H9 (cell line): ENCODE measurements at regions not wholly inside any gene's neighbourhood (a gene's known extent, or its start where the extent isn't known, plus 50 kb on each side); places are given as distances from the start of the nearest gene placed in this dataset.

Experiments
- DNase-seq: peaks from one replicate; pipeline ENCODE4 v3.0.0-alpha.2; 2017
- H2AFZ ChIP-seq: one replicate; pipeline ENCODE4 v1.6.1; 2013; ENCODE audit warnings: mild to moderate bottlenecking, low read length, control low read depth, moderate library complexity
- H2AK5ac ChIP-seq: 2 replicates; pipeline ENCODE4 v1.6.1; 2013; ENCODE audit warnings: low read length, control low read depth, mixed read lengths; ENCODE audit not compliant: insufficient read length
- H2BK120ac ChIP-seq: one replicate; pipeline ENCODE4 v1.6.1; 2013; ENCODE audit warnings: low read depth, mild to moderate bottlenecking, low read length, control low read depth, inconsistent platforms; ENCODE audit not compliant: poor library complexity, severe bottlenecking
- H2BK12ac ChIP-seq: 2 replicates; pipeline ENCODE4 v1.6.1; 2013; ENCODE audit warnings: low read length, control low read depth, mixed read lengths, low read depth; ENCODE audit not compliant: insufficient read length
- H2BK15ac ChIP-seq: 2 replicates; pipeline ENCODE4 v1.6.1; 2013; ENCODE audit warnings: low read depth, low read length, control low read depth
- H2BK20ac ChIP-seq: one replicate; pipeline ENCODE4 v1.6.1; 2013; ENCODE audit warnings: low read depth, mild to moderate bottlenecking, low read length, control low read depth, inconsistent platforms; ENCODE audit not compliant: poor library complexity, severe bottlenecking
- H2BK5ac ChIP-seq: 2 replicates; pipeline ENCODE4 v1.6.1; 2013; ENCODE audit warnings: low read length, control low read depth, mixed read lengths; ENCODE audit not compliant: insufficient read length
- H3K14ac ChIP-seq: 2 replicates; pipeline ENCODE4 v1.6.1; 2013; ENCODE audit warnings: low read length, control low read depth; ENCODE audit not compliant: insufficient read depth
- H3K18ac ChIP-seq: 2 replicates; pipeline ENCODE4 v1.6.1; 2013; ENCODE audit warnings: low read depth, mild to moderate bottlenecking, mixed read lengths, low read length, control low read depth; ENCODE audit not compliant: insufficient read length
- H3K23ac ChIP-seq: 2 replicates; pipeline ENCODE4 v1.6.1; 2013; ENCODE audit warnings: low read length, control low read depth, mixed read lengths, low read depth; ENCODE audit not compliant: insufficient read length
- H3K23me2 ChIP-seq: 2 replicates; pipeline ENCODE4 v1.6.1; 2013; ENCODE audit warnings: low read depth, mild to moderate bottlenecking, mixed read lengths, low read length, control low read depth; ENCODE audit not compliant: insufficient read length, poor library complexity, severe bottlenecking
- H3K27ac ChIP-seq: 2 replicates; pipeline ENCODE4 v1.5.1; 2013; ENCODE audit warnings: low read length, control low read depth, mixed read lengths, low read depth; ENCODE audit not compliant: insufficient read length
- H3K27me3 ChIP-seq: 2 replicates; pipeline ENCODE4 v1.6.1; 2013; ENCODE audit warnings: low read length, control low read depth, inconsistent platforms; ENCODE audit not compliant: insufficient read depth
- H3K4ac ChIP-seq: 2 replicates; pipeline ENCODE4 v1.6.1; 2013; ENCODE audit warnings: low read depth, mild to moderate bottlenecking, control low read depth, inconsistent platforms, low read length, moderate library complexity
- H3K4me1 ChIP-seq: 2 replicates; pipeline ENCODE4 v1.6.1; 2013; ENCODE audit warnings: low read length, control low read depth, inconsistent platforms; ENCODE audit not compliant: insufficient read depth
- H3K4me2 ChIP-seq: 2 replicates; pipeline ENCODE4 v1.6.1; 2013; ENCODE audit warnings: low read length, control low read depth, mixed read lengths; ENCODE audit not compliant: insufficient read length, insufficient read depth
- H3K56ac ChIP-seq: 2 replicates; pipeline ENCODE4 v1.6.1; 2013; ENCODE audit warnings: low read depth, mild to moderate bottlenecking, mixed read lengths, low read length, control low read depth; ENCODE audit not compliant: insufficient read length
- H3K79me1 ChIP-seq: 2 replicates; pipeline ENCODE4 v1.6.1; 2013; ENCODE audit warnings: low read depth, mild to moderate bottlenecking, moderate library complexity, low read length, control low read depth, inconsistent platforms; ENCODE audit not compliant: insufficient read depth, poor library complexity, severe bottlenecking
- H3K79me2 ChIP-seq: 2 replicates; pipeline ENCODE4 v1.6.1; 2013; ENCODE audit warnings: low read length, control low read depth, inconsistent platforms; ENCODE audit not compliant: insufficient read depth
- H3K9ac ChIP-seq: 2 replicates; pipeline ENCODE4 v1.6.1; 2013; ENCODE audit warnings: low read length, control low read depth, mixed read lengths; ENCODE audit not compliant: insufficient read length; ENCODE audit errors: extremely low read depth
- H3K9me3 ChIP-seq: one replicate; pipeline ENCODE4 v1.6.1; 2013; ENCODE audit warnings: low read depth, low read length, inconsistent platforms; ENCODE audit not compliant: control insufficient read depth
- H3T11ph ChIP-seq: one replicate; pipeline ENCODE4 v1.6.1; 2013; ENCODE audit warnings: mild to moderate bottlenecking, low read length, control low read depth, inconsistent platforms
- H4K20me1 ChIP-seq: one replicate; pipeline ENCODE4 v1.6.1; 2013; ENCODE audit not compliant: control insufficient read depth, insufficient read length, insufficient read depth
- H4K5ac ChIP-seq: 2 replicates; pipeline ENCODE4 v1.6.1; 2013; ENCODE audit warnings: low read depth, mild to moderate bottlenecking, mixed read lengths, low read length, control low read depth; ENCODE audit not compliant: insufficient read length
- H4K8ac ChIP-seq: replicated peaks from 2 replicates; pipeline ENCODE4 v1.6.1; 2013; ENCODE audit warnings: low read length, control low read depth, mixed read lengths, low read depth; ENCODE audit not compliant: insufficient read length
- H4K91ac ChIP-seq: 2 replicates; pipeline ENCODE4 v1.6.1; 2013; ENCODE audit warnings: low read depth, mild to moderate bottlenecking, moderate library complexity, mixed read lengths, low read length, control low read depth; ENCODE audit not compliant: insufficient read length
- H3K27ac Mint-ChIP-seq, 3 experiments: 2 replicates in 2 of 3; 3 replicates in 1 of 3; pipeline ENCODE4 v1.8.0; 2020 to 2021; ENCODE audit warnings: mixed read lengths in 3 of 3, mild to moderate bottlenecking in 1 of 3, moderate library complexity in 1 of 3
- H3K27me3 Mint-ChIP-seq: 2 replicates; pipeline ENCODE4 v1.8.0; 2021; ENCODE audit warnings: low read depth, mild to moderate bottlenecking, moderate library complexity, mixed read lengths
- H3K36me3 Mint-ChIP-seq, 3 experiments: 2 replicates in 2 of 3; 3 replicates in 1 of 3; pipeline ENCODE4 v1.8.0; 2020 to 2021; ENCODE audit warnings: low read depth in 3 of 3, mixed read lengths in 3 of 3; ENCODE audit not compliant: insufficient read depth in 1 of 3
- H3K4me1 Mint-ChIP-seq, 2 experiments: 2 replicates each; pipeline ENCODE4 v1.8.0; 2020; ENCODE audit warnings: mixed read lengths in 2 of 2
- H3K4me3 Mint-ChIP-seq, 2 experiments: 2 replicates in 1 of 2; 3 replicates in 1 of 2; pipeline ENCODE4 v1.8.0; 2020 to 2021; ENCODE audit warnings: mild to moderate bottlenecking in 2 of 2, mixed read lengths in 2 of 2, moderate library complexity in 1 of 2
- H3K9me3 Mint-ChIP-seq, 2 experiments: 2 replicates in 1 of 2; 3 replicates in 1 of 2; pipeline ENCODE4 v1.8.0; 2020; ENCODE audit warnings: mild to moderate bottlenecking in 2 of 2, mixed read lengths in 2 of 2, moderate library complexity in 1 of 2
- CTCF ChIP-seq: fragments of 200-600 bp; sonication (generic); conservative IDR thresholded peaks from 3 replicates; pipeline ENCODE4 v1.8.0; 2021; ENCODE audit warnings: antibody characterized with exemption, mild to moderate bottlenecking
- WGBS: extraction: QIAGEN DNeasy Blood & Tissue Kit; methylation state at CpG from one replicate; pipeline ENCODE4 v1.1.7; 2013; ENCODE audit warnings: missing lambda C conversion rate, low lambda C conversion rate, mixed read lengths; ENCODE audit not compliant: insufficient read length; ENCODE audit errors: extremely low coverage; 5-methylcytosine and 5-hydroxymethylcytosine counted together

- no peak overlapping the region for H3K4me3 Mint-ChIP-seq
- Histone ChIP-seq H4K5ac (no peak overlapping the region), H4K91ac (no peak overlapping the region), H2BK120ac (no peak overlapping the region), H2BK20ac (no peak overlapping the region), H3K4me1 (peaks cover 3% of the 10 kb centered on the region; the same call in 1 of the 2 replicates), H3K9ac (no peak overlapping the region), H3K14ac (no peak overlapping the region), H2BK5ac (no peak overlapping the region), H3K27ac (no peak overlapping the region), H3K27me3 (no peaks in the 10 kb centered on the region), H4K20me1 (no peaks in the 10 kb centered on the region), H3K4ac (no peak overlapping the region), H4K8ac (no peak overlapping the region), H3K79me1 (no peaks in the 10 kb centered on the region), H2AK5ac (no peak overlapping the region), H3K23ac (no peak overlapping the region), H2BK12ac (no peak overlapping the region), H3K23me2 (no peaks in the 10 kb centered on the region), H3K9me3 (no peaks in the 10 kb centered on the region), H3K56ac (no peak overlapping the region), H2AFZ (no peak overlapping the region), H3K79me2 (no peaks in the 10 kb centered on the region), H3K4me2 (no peak overlapping the region), H2BK15ac (no peak overlapping the region), H3T11ph (no peak overlapping the region), H3K18ac (no peak overlapping the region)
- no peak for DNase-seq
- no CpG with 5 or more reads among the region's 2 CpGs for WGBS
- H3K9me3 Mint-ChIP-seq: peaks cover 25 to 26% of the 10 kb centered on the region in 2 experiments
- H3K4me1 Mint-ChIP-seq: peaks cover 8 to 9% of the 10 kb centered on the region in 2 experiments
- no peak for TF ChIP-seq CTCF
- H3K27ac Mint-ChIP-seq: peak overlapping the region in 1 of 3 experiments; percentile 88; a peak in 1 of 7 replicates
- peaks cover 4% of the 10 kb centered on the region; the same call in 1 of the 2 replicates for H3K27me3 Mint-ChIP-seq
- peaks cover 3 to 21% (median 7%) of the 10 kb centered on the region in 3 experiments; a peak in 6 of 7 replicates for H3K36me3 Mint-ChIP-seq
These were observed 556.1 kb downstream of the BRINP3 start for GRCh38 chr1:189921613-189922012.
